Stimulated activated naive CD8-positive, alpha-beta T cell treated with anti-CD3 and anti-CD28 coated beads, Interleukin-15, amount 100 ng/mL, for 72 hours (primary cell): ENCODE measurements at regions not wholly inside any gene's neighbourhood (a gene's known extent, or its start where the extent isn't known, plus 50 kb on each side); places are given as distances from the start of the nearest gene placed in this dataset.
A peak's percentile ranks its signal among the peaks of the same experiment; 100 is the strongest.

ENCODE experiments used
- ATAC-seq: fragments of 150-1000 bp; cut with Tn5 transposase; 2 replicates; pipeline ENCODE4 v1.10.0; 2021; ENCODE audit warnings: mild to moderate bottlenecking, moderate library complexity
- DNase-seq, 2 donors: peaks; one replicate each; pipeline ENCODE4 v3.0.0; 2021 to 2022
- H3K27ac Mint-ChIP-seq, 2 donors: one replicate each; pipeline ENCODE4 v1.8.0; 2022; ENCODE audit warnings: mild to moderate bottlenecking in 2 of 2, mixed read lengths in 2 of 2, moderate library complexity in 2 of 2
- H3K27me3 Mint-ChIP-seq: one replicate; pipeline ENCODE4 v1.8.0; 2022; ENCODE audit warnings: mixed read lengths
- H3K4me1 Mint-ChIP-seq: one replicate; pipeline ENCODE4 v1.8.0; 2022; ENCODE audit warnings: mild to moderate bottlenecking, mixed read lengths
- H3K4me3 Mint-ChIP-seq, 2 donors: one replicate each; pipeline ENCODE4 v1.8.0; 2022; ENCODE audit warnings: mild to moderate bottlenecking in 2 of 2, mixed read lengths in 2 of 2, moderate library complexity in 1 of 2
- H3K9me3 Mint-ChIP-seq, 2 donors: one replicate each; pipeline ENCODE4 v1.8.0; 2022; ENCODE audit warnings: mixed read lengths in 2 of 2

DNA sequence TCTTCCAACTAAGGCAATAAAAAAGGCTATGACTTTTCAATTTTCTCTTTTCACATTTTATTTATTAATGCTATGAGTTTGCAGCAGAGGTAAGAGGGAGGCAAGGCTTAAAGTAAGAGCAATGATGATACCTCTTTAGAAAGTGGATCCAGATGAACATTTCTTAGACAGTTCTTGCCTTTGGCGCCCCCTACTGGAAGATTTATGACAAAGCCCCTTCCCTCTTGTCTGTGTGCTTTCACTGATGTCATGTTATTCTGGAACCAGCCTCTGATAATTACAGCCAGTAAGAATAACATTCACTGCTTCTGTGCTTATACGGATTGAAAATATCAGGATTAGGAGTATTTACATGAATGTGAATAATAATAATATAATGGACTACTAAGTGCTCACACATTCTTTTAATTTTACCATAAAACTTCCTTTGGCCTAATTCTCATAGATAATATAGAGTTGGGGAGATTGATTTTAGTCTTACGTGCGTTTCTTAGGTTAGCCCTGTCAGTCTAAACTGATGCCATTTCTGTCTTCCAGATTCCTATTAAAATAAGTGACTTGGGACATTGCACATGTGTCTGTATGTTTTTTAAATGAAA, 1929.9 kb upstream of the SEL1L start:
- no peaks in the 10 kb centered on the region for H3K27me3 Mint-ChIP-seq
- ATAC-seq (no peak), DNase-seq (peak in 1 of 2 donors; percentile 0)
- no peak overlapping the region for H3K4me3 Mint-ChIP-seq
- H3K9me3 Mint-ChIP-seq = peaks cover 15 to 28% of the 10 kb centered on the region in 2 donors
- H3K27ac Mint-ChIP-seq = no peak overlapping the region
- H3K4me1 Mint-ChIP-seq = no peaks in the 10 kb centered on the region

- no peak overlapping the region for H3K27ac Mint-ChIP-seq
- H3K4me1 Mint-ChIP-seq = no peaks in the 10 kb centered on the region
- H3K4me3 Mint-ChIP-seq = no peak overlapping the region
- no peak for DNase-seq
- H3K9me3 Mint-ChIP-seq = peaks cover 5 to 19% of the 10 kb centered on the region in 2 donors
- no peak for ATAC-seq
- no peaks in the 10 kb centered on the region for H3K27me3 Mint-ChIP-seq
Observed at GRCh38 chr14:83467811-83468210, 1934.2 kb upstream of the SEL1L start.

DNA sequence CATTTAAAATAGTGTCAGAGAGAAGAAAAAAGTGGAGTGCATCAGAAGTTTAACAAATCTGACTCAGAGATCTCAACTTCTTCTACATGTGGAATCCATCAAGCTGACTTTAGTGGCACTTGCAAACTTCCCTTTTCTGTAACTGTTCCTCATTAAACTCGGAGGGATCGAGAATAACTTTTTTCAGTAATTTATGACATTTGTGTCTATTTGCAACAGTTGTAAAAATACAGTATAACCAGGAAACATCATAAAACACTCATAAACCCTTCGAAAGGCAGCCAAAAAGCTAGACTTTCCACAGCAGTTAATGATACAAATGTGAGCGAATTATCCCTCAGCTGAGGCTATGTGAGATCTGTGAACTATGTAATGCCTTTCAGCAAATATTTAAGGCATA, 1936.8 kb upstream of the SEL1L start:
- ATAC-seq (no peak), DNase-seq (no peak)
- no peak overlapping the region for H3K4me3 Mint-ChIP-seq
- H3K4me1 Mint-ChIP-seq = no peaks in the 10 kb centered on the region
- H3K27ac Mint-ChIP-seq = no peak overlapping the region
- H3K9me3 Mint-ChIP-seq = peaks cover 0 to 12% of the 10 kb centered on the region in 2 donors
- no peaks in the 10 kb centered on the region for H3K27me3 Mint-ChIP-seq

DNA sequence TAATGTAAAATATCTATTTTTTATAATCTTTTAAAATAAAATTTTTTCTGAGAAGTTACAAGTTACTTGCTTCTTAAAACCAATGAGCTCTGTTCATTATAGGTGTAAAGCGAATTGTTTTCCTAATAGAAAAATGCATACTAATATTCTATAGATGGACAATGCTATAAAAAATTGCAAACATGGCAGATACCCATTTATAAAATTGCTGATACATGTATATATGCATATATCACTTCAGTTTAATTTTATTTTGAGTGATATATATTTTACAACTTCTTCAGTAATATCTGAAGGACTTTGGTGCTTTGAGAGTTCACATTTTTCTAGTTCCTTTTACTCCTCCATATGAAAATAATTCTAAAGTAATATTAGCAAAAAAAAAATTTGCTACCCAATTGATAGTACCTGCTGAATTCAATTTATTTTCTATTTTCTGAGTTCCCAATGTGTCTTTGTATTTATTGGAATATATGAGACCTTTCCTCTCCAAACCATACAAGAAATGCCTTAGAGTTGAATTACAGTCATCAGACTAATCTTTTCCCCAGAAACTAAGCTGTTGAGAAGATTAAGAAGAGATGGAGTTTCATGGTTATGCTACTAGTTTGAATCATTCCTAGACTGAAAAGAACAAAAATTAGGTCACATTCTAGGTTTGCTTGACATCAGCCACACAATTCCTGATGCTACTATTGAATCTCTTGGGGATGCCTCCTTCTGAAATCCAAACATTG, 1937.5 kb upstream of the SEL1L start:
- DNase-seq (no peak), ATAC-seq (no peak)
- Mint-ChIP-seq H3K4me1 (no peaks in the 10 kb centered on the region), H3K27ac (no peak overlapping the region), H3K9me3 (peaks cover 0 to 8% of the 10 kb centered on the region in 2 donors), H3K27me3 (no peaks in the 10 kb centered on the region), H3K4me3 (no peak overlapping the region)

DNA sequence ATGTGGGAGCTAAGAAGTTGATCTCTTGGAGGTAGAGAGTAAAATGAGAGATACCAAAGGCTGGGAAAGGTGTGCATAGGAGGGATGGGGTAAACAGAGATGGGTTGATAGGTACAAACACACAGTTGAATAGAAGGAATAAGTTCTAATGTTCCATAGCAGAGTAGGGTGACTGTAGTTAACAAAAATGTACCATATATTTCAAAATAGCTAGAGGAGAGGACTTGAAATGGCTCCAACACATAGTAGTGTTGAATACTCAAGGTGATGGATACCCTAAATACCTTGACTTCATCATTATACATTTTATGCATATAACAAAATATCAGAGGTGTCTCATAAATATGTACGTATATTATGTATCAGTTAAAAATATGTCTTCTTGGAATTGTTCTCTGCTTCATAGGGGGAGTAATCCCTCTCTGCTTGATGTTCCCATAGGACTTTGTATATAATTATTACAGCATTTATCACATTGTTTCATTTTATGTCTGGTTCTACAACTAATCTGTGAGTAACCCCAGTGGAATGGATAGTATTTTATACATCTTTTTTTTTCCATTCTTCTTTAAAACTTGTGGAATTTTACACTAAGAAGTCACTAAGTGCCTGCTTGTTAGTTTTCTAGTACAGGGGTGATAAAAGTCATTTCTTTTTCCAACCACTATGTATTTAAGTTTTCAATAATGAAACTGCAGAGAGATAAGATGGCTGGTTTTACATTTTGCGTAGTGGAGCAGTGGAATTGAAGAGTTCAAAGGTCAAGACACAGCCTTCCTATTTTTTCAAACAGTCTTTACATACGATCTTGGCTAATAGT, 1940.0 kb upstream of the SEL1L start:
- Mint-ChIP-seq H3K4me3 (no peak overlapping the region), H3K27ac (no peak overlapping the region), H3K9me3 (peaks cover 0 to 7% of the 10 kb centered on the region in 2 donors), H3K27me3 (no peaks in the 10 kb centered on the region), H3K4me1 (no peaks in the 10 kb centered on the region)
- ATAC-seq (no peak), DNase-seq (no peak)

- Mint-ChIP-seq H3K27me3 (no peaks in the 10 kb centered on the region), H3K4me1 (no peaks in the 10 kb centered on the region), H3K4me3 (no peak overlapping the region), H3K27ac (no peak overlapping the region), H3K9me3 (peaks cover 9 to 18% of the 10 kb centered on the region in 2 donors)
- ATAC-seq (no peak), DNase-seq (no peak)
Observed at GRCh38 chr14:83478741-83479140, 1945.1 kb upstream of the SEL1L start.

- no peak overlapping the region for H3K27ac Mint-ChIP-seq
- DNase-seq = no peak
- H3K9me3 Mint-ChIP-seq = peaks cover 9 to 20% of the 10 kb centered on the region in 2 donors
- H3K4me3 Mint-ChIP-seq = no peak overlapping the region
- ATAC-seq = no peak
- H3K4me1 Mint-ChIP-seq = no peaks in the 10 kb centered on the region
- H3K27me3 Mint-ChIP-seq = no peaks in the 10 kb centered on the region
Observed at GRCh38 chr14:83483063-83483462, 1949.4 kb upstream of the SEL1L start.

- H3K27me3 Mint-ChIP-seq = no peaks in the 10 kb centered on the region
- no peak overlapping the region for H3K27ac Mint-ChIP-seq
- H3K9me3 Mint-ChIP-seq = peaks cover 14 to 20% of the 10 kb centered on the region in 2 donors
- no peaks in the 10 kb centered on the region for H3K4me1 Mint-ChIP-seq
- ATAC-seq (no peak), DNase-seq (no peak)
- no peak overlapping the region for H3K4me3 Mint-ChIP-seq
Observed at GRCh38 chr14:83485591-83485990, 1951.9 kb upstream of the SEL1L start.

DNA sequence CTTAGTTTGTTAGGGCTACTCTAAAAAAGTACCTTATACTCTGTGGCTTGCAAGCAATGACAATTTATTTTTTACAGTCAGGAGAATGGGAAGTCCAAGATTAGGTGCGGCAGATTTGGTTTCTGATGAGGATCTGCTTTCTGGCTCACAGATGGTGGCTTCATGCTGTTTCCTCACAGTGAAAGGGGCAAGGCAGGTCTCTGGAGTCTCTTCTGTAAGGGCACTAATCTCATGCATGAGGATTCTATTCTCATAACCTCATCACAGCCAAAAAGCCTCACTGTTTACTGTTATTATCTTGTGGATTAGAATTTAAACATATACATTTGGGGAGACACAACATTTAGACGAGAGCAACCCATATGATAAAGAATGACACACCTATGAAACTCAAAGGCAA, 1957.4 kb upstream of the SEL1L start:
- Mint-ChIP-seq H3K27me3 (no peaks in the 10 kb centered on the region), H3K27ac (no peak overlapping the region), H3K4me3 (no peak overlapping the region), H3K4me1 (no peaks in the 10 kb centered on the region), H3K9me3 (peaks cover 4 to 10% of the 10 kb centered on the region in 2 donors)
- DNase-seq (no peak), ATAC-seq (no peak)

DNA sequence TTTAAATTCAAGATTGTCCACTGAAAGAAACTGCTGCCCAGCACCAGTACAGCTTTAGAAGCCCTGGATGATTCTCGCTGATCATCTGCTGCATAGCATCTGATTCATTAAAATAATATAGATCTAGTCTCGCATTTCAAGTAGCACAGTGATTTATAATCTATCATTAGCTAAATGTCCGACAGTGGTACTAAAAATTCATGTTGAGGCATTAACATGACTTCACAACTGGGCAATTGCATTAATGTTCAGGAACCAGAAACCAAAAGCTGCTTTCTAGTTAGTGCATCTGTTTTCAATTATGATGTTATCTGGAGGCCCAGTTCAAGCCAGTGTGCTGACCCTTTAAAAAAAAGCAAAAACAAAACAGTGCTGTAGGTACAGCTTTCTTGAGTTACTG, 1987.2 kb upstream of the SEL1L start:
- no peak for DNase-seq

DNA sequence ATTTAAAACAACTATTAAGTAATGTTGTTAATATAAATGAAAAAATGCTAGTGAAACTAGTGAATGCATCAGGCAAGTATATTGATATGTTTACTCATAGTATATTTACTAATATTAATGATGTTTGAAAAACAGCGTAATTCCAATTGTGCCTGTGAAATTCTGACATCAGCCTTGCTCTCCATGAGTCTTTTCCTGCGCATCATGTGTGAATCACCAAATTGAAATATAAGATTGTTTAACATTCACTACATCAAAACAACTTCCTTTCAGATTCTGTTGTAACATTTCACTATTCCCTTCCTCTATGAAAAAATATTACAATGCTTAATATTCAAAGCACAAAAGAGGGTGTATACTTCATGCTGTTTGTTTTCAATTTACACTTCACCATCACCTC, 1995.9 kb upstream of the SEL1L start:
- DNase-seq (no peak), ATAC-seq (no peak)
- Mint-ChIP-seq H3K4me1 (no peaks in the 10 kb centered on the region), H3K27ac (no peak overlapping the region), H3K9me3 (peaks cover 8 to 16% of the 10 kb centered on the region in 2 donors), H3K4me3 (no peak overlapping the region), H3K27me3 (no peaks in the 10 kb centered on the region)

More for the DNA sequence above, 1987.2 kb upstream of the SEL1L start:
- no peak overlapping the region for H3K4me3 Mint-ChIP-seq
- H3K27ac Mint-ChIP-seq = no peak overlapping the region
- ATAC-seq = no peak
- H3K27me3 Mint-ChIP-seq = no peaks in the 10 kb centered on the region
- H3K4me1 Mint-ChIP-seq = no peaks in the 10 kb centered on the region
- peaks cover 14 to 16% of the 10 kb centered on the region in 2 donors for H3K9me3 Mint-ChIP-seq

DNA sequence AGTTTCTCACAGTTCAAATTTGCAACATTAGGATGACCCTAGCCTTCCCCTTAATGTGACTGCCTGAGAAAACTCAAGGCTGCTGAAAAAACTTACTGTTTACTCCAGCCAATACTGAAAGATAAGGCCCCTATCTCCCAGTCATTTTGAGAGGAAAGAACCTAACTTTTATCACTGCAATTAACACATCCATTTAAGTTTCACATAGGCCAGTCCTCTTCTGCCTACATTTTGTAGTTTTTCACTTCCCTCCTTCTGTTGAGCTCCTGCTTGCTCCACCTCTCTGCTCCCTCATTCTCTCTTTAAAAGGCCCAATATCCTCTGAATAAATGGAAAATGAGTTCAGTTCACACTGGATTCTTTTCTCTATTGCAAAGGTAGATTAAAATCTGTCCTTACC, 1996.2 kb upstream of the FLRT2 start:
- H3K9me3 Mint-ChIP-seq = peaks cover 0 to 5% of the 10 kb centered on the region in 2 donors
- DNase-seq = no peak

DNA sequence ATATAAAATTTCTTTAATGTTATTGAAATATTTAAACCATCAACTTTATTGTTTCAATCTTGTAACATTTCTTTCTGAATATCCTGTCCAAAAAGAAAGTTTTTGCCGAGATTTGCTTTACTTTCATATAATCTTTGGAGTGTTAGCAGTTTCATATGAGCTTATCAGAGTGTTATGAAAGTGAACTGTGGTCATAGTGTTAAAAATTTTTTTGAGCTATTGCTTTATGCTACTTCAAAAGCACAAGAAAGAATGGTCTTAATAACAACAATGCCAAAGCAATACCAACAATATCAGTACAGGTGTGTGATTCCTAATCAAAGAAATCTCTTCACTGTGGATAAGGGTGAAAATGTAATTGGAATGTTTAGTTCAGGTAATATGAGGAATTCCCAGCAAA, 1994.9 kb upstream of the FLRT2 start:
- ATAC-seq (no peak), DNase-seq (no peak)
- no peaks in the 10 kb centered on the region for H3K27me3 Mint-ChIP-seq
- no peak overlapping the region for H3K27ac Mint-ChIP-seq
- peaks cover 8 to 9% of the 10 kb centered on the region in 2 donors for H3K9me3 Mint-ChIP-seq
- H3K4me1 Mint-ChIP-seq = no peaks in the 10 kb centered on the region
- no peak overlapping the region for H3K4me3 Mint-ChIP-seq

More for the DNA sequence above, 1996.2 kb upstream of the FLRT2 start:
- H3K27me3 Mint-ChIP-seq = no peaks in the 10 kb centered on the region
- no peaks in the 10 kb centered on the region for H3K4me1 Mint-ChIP-seq
- no peak overlapping the region for H3K27ac Mint-ChIP-seq
- H3K4me3 Mint-ChIP-seq = no peak overlapping the region
- ATAC-seq = no peak

GRCh38 chr14:83535444-83535843, 1994.5 kb upstream of the FLRT2 start:
- Mint-ChIP-seq H3K27me3 (no peaks in the 10 kb centered on the region), H3K27ac (no peak overlapping the region), H3K9me3 (peaks cover 8 to 9% of the 10 kb centered on the region in 2 donors), H3K4me3 (no peak overlapping the region), H3K4me1 (no peaks in the 10 kb centered on the region)
- no peak for DNase-seq
- no peak for ATAC-seq

DNA sequence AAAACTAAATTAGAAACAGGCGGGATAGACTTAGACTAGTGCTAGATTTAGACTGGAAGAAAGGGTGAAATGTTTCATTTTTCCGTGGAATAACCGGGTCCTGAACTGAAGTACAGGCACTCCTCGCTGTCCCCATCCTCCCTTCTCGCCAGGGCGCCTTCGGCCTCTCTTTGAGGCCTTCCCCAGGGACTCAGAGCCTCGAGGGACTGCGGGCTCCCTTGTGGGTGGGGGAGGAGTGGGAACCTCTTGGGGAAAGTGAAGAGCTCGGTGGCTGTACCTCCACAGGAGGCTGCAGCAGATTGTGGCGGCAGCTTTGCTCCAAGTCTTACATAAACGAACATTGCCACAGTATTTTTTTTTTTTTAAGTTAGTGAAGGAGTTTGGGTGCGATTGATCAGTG, 1988.8 kb upstream of the FLRT2 start:
- no peak overlapping the region for H3K27ac Mint-ChIP-seq
- DNase-seq (no peak), ATAC-seq (no peak)
- H3K9me3 Mint-ChIP-seq = peaks cover 9 to 17% of the 10 kb centered on the region in 2 donors
- H3K4me3 Mint-ChIP-seq = no peak overlapping the region
- H3K4me1 Mint-ChIP-seq = no peaks in the 10 kb centered on the region
- no peaks in the 10 kb centered on the region for H3K27me3 Mint-ChIP-seq
